HG03175 (cell line): ENCODE measurements at regions not wholly inside any gene's neighbourhood (a gene's known extent, or its start where the extent isn't known, plus 50 kb on each side); places are given as distances from the start of the nearest gene placed in this dataset.
"Not testable (repeated sequence)": the region's sequence is repeated elsewhere in the genome, so short reads cannot be mapped to it uniquely, and the experiment has no call there.

Experiments
- ATAC-seq: cut with Tn5 transposase; IDR thresholded peaks from one replicate; pipeline ENCODE4 v1.9.1; 2021; ENCODE audit warnings: mild to moderate bottlenecking, moderate library complexity; ENCODE audit not compliant: unreplicated experiment

- ATAC-seq: no peak
These were observed 366.1 kb upstream of the FAM47C start for GRCh38 chrX:36642052-36642451.

DNA sequence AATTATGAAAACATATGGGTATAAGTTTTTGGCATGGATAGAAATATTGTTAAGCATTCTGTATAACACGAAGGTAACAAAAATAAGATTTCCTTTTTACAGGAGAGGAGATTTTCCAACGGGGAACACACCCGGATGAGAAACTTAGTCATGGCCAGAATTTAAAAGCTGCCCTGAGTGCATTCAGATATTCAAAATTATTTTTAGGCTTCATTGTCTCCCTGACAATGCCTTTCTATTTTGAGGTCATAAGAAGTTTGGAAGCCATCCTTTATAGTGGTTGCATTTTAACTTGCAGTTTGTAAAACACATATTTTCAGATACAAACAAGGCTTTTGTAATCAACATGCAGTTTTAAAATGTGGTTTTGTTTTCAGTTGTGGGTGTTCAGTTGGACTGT is 357.5 kb upstream of the FAM47C start:
- no peak for ATAC-seq

- no peak for ATAC-seq
These were observed 324.7 kb upstream of the FAM47C start for GRCh38 chrX:36683507-36683906.

DNA sequence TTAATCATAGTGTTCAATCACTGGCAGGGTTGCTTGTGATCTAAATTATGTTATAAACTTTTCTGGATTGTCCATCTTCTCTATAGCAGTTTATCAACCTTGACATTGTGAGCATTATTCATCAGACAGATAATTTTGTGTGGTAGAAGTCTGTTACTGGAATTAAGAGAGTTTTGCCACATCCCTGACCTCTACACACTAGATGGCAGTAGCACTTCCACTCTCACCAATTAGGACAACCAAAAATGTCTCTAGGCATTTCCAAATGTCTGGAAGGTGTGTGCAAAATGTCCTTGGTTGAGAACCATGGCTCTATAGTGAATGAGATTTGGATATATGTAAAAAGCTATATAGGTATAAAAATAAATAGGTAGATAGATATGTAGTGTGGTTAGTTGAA is 324.1 kb upstream of the FAM47C start:
- ATAC-seq: no peak

DNA sequence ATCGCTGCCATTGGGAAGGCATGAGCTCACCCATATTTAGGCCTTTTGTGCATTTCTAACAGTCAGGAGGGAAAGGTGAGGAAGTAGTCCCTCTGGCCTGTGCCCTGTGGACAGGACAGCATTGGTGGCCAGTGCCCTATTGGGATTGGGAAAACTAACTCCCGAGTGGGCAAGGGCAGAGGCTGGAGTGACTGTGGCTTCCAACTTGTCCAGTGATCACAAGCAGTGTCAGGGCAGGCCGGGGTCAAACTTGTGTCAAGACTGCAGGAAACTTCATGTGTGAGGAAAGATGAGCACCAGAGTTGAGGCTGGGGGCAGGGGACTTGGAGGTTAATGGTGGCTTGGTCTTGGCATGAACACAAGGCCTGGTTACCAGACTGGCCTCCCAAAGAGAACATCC is 286.2 kb upstream of the FAM47C start:
- no peak for ATAC-seq

- no peak for ATAC-seq
These were observed 254.6 kb upstream of the FAM47C start for GRCh38 chrX:36753602-36754001.

GRCh38 chrX:36787752-36788151 is 220.4 kb upstream of the FAM47C start:
- no peak for ATAC-seq

DNA sequence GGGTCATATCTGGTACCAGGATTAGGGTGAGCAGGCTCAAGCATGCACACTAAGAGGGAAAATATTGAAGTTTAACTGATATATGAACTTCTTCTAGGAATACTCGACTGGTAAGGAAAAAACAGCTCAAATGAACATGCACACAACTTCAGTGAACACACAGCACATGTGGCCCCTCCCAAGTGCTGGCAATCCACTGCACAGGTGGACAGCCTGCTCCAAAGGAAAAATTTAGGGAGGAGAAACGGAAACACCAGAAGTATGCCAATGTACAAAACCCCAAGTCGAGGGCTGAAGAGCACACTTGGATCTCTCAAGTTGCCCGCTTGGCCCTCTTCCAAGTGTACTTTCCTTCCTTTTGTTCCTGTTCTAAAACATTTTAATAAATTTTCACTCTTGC is 205.0 kb upstream of the FAM47C start:
- no peak for ATAC-seq

DNA sequence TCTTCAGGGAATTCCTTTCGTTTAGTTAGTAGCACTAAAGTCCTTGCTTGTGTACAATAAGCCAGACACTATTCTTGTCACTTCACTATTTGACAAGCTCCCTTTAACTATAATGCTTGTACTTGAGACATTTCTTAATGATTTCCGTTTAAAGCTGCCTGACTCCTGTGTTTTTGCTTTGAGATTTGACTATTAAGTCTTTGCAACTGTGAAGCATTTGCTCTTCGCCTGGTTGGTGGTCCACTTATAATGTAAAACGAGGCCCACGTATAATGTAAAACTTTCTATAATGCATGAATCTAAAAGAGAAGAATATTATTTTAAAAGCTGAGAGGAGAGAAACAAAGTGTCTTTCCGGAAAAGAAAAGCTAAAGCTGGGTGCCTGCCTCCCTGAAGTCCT is 204.1 kb upstream of the FAM47C start:
- ATAC-seq: no peak

DNA sequence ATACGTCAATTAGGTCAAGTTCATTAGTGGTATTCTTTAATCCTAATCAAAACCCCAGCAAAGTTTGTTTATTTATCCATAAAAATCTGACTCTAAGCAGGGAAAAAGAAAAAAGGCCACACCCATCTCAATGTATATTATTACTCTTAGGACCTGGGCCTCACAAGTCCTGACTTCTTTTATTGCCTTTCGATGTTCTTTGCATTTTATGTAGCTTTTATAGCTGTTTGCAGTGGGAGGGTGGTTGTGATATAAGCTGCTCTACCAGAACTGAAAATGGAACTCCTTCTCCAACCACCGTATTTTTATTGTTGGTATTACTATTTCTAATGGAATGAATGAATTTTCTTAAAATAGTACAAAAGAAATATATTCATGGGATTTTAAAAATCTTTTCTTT is 163.3 kb upstream of the FAM47C start:
- ATAC-seq: no peak

- no peak for ATAC-seq
These were observed 160.7 kb upstream of the FAM47C start for GRCh38 chrX:36847496-36847895.

DNA sequence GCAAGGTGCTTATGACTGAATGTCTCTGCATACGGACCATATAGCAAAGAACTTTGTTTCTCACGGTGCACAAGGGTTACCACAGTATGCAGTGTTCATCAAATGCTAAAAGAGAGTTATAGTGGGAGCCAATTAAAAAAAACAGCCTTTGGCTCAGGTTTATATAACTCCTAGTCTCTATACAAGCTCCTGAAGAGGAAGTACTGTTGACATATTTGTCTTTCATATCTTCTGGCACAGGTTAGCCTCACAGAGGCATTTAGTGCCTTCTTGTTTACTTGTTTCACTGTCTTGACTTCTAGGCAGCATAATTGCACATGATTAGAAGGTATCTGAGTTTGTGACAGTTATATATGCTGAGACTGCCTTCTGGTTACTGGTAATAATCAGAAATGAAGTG is 158.8 kb upstream of the FAM47C start:
- no peak for ATAC-seq

- ATAC-seq: no peak
These were observed 151.3 kb upstream of the FAM47C start for GRCh38 chrX:36856849-36857248.

DNA sequence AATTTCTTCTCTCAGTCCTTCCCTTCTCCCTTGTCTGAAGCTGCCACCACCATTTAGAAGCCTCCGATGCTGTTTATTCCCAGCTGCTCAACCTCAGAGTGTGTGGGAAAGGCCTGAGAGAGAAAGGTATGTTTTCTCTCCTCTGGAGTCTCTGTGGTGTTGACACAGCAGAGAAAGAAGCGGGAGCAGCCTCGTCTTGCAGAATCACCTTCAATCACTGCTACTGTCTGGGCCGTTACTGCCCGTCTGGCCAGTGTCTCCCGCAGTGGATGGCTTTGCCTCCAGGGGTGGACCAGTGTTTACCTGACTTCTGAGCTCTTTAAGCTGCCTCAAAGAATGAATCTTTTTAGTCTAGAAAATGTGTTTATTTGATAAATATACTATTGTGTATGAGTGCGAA is 148.9 kb upstream of the FAM47C start:
- no peak for ATAC-seq

- ATAC-seq: no peak
These were observed 146.6 kb upstream of the FAM47C start for GRCh38 chrX:36861601-36862000.

DNA sequence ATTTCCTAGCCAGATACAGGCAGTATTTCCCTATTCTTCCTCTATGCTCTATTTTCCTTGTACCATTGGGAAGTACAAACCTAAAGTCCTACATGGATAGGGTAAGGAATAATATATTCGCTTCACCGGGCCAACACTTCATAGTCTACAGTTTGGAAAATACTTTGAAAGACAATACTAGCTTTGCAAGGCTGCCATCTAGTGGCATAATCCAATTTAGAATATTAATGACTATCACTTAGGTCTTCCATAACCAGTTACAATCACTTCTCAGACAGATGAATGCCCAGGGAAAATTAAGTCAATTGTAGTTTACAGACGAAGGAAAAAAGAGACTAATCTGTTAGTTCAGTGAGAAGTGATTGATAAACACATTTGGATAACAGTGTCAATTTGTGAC is 141.0 kb upstream of the FAM47C start:
- ATAC-seq: no peak

DNA sequence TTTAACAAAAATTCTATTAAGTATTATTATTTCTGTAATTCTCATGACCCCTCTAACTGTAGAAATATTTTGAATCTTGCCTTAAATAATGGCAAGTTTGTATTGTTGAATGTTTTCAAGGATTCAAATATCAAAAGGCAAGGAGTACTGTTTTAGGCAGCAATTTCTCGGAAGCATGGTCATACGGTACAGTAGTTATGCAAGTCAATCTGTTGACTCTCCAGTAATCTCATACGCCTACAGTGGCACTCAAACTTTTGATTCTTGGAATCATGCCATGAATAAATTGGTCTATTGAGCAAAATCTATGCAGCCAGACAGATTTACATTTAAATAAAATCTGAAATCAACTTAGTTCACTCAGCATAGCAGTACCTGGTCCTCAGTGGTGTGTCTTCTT is 139.6 kb upstream of the FAM47C start:
- no peak for ATAC-seq

GRCh38 chrX:36869457-36869856 is 138.7 kb upstream of the FAM47C start:
- ATAC-seq: no peak

- no peak for ATAC-seq
These were observed 110.5 kb upstream of the FAM47C start for GRCh38 chrX:36897690-36898089.

DNA sequence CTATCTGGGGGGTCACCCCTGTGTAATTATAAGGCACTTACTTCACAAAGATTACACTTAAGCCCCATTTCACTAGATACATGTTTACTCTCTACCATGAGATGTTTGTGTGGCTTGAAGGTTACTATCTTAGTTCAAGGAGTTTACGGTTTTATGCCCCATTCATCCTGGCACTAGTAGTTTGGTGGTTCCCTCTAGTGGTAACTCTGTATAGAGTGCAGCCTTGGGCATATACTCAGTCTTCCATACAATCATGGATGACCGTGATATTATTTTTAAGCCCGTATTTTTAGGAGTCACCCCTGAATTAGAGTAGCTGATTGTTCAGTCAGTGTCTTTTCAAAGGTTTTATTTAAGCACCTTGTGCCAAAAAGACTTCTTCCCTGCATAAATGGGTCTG is 109.9 kb upstream of the FAM47C start:
- peak; percentile 61 for ATAC-seq

- ATAC-seq: not testable (repeated sequence)
These were observed 103.6 kb upstream of the FAM47C start for GRCh38 chrX:36904561-36904960.

DNA sequence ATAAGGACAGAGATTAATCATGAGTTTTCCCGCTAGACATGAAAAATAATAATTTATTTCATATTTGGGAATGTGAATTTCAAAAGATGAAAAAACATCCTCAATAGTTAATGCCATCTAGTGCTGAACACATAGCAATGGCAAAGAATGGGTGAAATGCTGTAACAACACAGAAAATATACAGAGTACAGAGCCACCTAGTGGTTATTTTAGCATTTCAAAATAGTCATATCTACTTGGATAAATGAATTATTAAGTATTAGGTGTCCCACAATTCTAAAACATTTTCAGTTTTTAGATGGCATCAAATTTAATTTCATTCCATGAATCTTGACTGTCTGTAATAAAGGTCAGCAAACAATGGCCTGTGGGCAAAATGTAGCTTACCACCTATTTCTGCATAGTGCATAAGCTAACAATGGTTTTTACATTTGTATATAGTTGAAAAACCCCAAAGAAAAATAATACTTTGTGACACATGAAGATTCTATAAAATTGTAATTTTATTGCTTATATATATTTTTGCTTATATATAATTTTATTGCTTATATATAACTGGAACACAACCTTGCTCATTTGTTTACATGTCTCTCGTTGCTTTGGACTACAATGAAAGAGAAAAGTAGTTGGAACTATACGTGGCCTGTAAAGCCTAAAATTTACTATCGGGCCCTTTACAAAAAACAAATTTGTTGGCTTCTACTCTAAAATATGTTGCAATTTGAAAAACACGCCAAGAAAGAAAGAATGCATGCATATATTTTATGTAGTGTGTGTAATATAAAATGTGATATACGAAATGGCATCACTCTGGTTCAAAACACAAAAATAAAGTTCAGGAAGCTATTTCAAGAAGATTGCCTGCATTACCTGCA is 99.1 kb upstream of the FAM47C start:
- ATAC-seq: no peak

- ATAC-seq: no peak
These were observed 98.5 kb upstream of the FAM47C start for GRCh38 chrX:36909676-36910030.
